ENCODE measurements at regions not wholly inside any gene's neighbourhood (a gene's known extent, or its start where the extent isn't known, plus 50 kb on each side); places are given as distances from the start of the nearest gene placed in this dataset.
"Not testable (repeated sequence)": the region's sequence is repeated elsewhere in the genome, so short reads cannot be mapped to it uniquely, and the experiment has no call there.

GRCh38 chr6:66145867-66146266 lies 438.8 kb upstream of the EYS start:
- DNase-seq (ENCODE audit: low spot score) = no peak

- DNase-seq (ENCODE audit: low spot score) = no peak
Measured at GRCh38 chr6:66134021-66134420, 427.0 kb upstream of the EYS start.

GRCh38 chr6:66128656-66129055 lies 421.6 kb upstream of the EYS start:
- DNase-seq (ENCODE audit: low spot score) = no peak

DNA sequence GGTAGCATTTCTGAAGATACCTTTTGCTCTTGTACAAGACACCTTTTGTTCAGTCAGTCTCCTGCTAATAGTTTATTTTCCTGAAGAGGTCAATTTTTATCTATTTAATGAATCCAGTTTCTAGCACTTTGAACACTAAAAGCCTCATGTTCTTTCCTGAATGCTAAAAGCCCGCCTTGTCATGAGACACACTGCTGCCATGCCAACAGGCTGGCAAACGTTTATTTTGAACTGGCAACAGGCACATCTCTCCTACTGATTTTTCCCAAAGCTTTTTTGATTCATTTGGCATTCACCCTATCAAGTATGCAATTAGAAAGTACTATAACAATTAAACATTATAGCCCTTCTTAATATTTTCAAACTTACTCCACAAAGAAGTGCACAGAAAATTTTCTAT lies 421.2 kb upstream of the EYS start:
- no peak for DNase-seq (ENCODE audit: low spot score)

DNA sequence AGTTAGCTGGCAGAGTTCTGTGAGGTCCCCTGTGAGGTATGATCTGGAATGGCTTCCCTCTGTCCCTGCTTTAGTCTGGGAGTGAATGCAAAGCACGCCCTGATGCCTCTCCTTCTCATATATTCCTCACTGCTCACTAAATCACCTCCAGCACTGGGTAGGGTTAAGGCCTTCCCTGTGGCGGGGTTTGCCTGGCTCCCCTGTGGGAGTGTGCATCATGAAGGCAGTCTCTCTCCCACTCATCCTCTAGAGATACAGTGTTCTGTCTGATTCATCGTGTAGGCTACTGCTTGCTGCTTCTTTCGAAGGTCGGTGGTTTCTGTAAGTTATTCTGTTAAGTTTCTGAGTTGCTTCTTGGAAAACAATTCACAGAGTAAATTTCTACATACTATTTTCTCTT lies 420.0 kb upstream of the EYS start:
- DNase-seq (ENCODE audit: low spot score) = no peak

DNA sequence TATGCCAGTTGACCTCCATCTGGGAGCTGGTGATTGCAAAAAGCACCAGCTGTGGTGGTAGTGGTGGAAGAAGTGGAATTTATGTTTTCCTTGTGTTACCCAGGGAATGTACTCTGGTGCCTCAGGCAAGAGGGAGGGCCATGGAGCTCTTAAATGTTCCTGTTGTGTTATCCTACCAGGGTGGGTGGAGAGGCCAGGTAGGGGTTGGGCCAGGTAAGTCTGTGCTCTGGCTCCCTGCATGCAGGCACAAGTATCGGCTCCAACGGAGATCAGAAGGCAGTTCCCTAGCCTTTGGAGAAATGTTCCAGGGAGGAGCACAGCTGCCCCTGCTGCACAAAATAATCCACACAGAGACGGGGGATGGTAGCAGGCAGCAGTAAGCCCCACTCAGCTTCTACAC lies 419.3 kb upstream of the EYS start:
- no peak for DNase-seq (ENCODE audit: low spot score)

GRCh38 chr6:66103954-66104353 lies 396.9 kb upstream of the EYS start:
- no peak for DNase-seq (ENCODE audit: low spot score)

- DNase-seq (ENCODE audit: low spot score) = no peak
Measured at GRCh38 chr6:66103354-66103753, 396.3 kb upstream of the EYS start.

DNA sequence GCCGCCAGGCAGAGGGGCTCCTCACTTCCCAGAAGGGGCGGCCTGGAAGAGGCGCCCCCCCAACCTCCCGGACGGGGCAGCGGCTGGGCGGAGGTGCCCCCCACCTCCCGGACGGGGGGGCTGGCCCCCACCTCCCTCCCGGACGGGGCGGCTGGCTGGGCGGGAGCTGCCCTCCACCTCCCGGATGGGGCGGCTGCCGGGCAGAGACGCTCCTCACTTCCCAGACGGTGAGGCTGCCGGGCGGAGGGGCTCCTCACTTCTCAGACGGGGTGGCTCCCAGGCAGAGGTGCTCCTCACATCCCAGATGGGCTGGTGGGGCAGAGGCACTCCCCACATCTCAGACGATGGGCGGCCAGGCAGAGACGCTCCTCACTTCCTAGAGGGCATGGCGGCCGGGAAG lies 389.7 kb upstream of the EYS start:
- DNase-seq (ENCODE audit: low spot score) = no peak

DNA sequence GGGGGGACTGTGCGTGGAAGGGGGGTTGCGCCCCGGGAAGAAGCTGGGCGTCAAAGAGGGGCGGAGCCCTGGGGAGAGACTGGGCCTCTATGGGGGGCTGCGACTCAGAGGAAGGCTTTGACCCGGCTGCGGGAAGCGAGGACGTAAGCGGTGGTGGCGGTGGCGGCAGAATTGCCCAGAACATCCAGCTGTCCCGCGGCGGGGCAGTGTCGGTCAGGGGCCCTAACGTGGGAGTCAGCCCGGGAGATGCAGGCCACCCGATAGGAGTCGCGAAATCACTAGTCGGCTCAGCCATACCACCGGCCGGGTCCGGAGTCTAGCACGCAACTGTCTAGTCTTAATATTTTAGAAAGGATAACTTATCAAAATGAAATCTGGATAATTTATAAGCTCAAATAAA lies 387.6 kb upstream of the EYS start:
- DNase-seq (ENCODE audit: low spot score) = no peak

DNA sequence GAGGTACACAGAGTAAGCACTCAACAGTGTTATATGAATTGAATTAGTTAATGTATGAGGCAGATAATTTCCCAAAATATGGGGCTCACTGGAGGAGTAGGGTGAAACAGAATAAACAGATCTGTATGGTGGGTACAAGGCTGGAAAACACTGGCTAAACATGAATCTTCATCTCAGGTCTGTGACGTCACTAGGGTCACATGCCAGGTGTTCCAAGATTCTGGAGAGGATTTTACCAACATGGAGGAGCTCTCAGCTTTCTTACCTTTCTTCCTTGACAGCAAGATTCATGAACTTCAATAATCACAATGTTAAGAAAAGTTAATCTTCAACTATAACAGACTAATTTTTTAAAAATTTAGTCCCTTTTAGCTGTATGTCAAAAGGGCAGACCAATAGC lies 385.3 kb upstream of the EYS start:
- not testable (repeated sequence) for DNase-seq (ENCODE audit: low spot score)

DNA sequence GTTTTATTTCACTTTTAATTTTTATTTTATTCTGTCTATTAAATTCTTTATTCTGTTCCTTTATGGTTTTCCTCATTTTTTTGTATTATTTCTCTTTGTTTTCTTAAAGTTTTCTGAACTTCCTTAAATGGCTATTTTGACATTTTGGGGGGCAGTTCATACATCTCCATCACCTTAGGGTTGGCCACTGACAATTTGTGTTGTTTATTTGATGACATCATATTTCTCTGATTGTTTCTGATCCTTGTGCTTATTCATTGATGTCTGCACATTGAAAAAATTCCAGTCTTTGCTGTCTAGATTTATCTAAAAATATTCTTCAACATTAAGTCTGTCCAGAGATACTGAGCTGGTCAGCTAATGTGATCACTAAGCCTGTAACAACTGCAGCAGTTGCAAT lies 379.5 kb upstream of the EYS start:
- no peak for DNase-seq (ENCODE audit: low spot score)

- DNase-seq (ENCODE audit: low spot score) = no peak
Measured at GRCh38 chr6:66082914-66083313, 375.9 kb upstream of the EYS start.

DNA sequence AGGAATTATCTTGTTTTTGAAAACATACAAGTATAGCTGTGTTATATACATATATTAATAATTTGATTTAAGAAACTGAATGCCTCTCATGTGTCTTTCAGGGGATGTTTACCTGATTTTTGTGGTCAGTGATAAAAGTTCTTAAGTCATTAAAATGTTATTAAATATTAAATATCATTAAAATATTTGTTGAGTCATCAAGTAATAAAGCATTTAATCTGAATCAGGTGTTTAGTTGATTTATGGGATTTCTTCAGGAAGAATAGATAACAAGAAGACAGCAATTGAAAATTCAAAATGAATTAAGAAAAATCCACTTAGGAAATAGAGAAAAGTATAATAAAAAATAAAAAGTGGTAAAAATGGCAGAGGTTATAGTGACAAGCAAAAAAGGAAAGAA lies 361.9 kb upstream of the EYS start:
- no peak for DNase-seq (ENCODE audit: low spot score)

GRCh38 chr6:66068033-66068432 lies 361.0 kb upstream of the EYS start:
- no peak for DNase-seq (ENCODE audit: low spot score)

GRCh38 chr6:66065313-66065712 lies 358.3 kb upstream of the EYS start:
- no peak for DNase-seq (ENCODE audit: low spot score)

GRCh38 chr6:66057034-66057433 lies 350.0 kb upstream of the EYS start:
- no peak for DNase-seq (ENCODE audit: low spot score)

GRCh38 chr6:66054967-66055366 lies 347.9 kb upstream of the EYS start:
- DNase-seq (ENCODE audit: low spot score) = no peak

DNA sequence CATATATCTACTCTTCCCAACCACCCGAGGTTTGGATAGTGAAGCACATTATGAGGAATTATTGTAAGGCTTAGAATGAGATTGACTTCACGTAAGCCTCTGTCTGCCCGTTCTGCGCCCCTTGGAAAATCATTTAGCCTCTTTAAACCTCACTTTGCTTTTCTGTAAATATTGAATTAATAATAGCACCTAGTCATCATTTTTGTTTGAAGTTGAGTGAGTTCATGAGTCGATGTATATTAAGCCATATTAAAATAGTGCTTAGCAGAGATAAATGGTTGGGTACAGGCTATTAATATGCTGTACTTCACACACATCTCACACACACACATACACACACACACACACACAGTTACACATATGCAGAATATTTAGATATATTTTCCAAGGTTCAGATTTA lies 344.8 kb upstream of the EYS start:
- no peak for DNase-seq (ENCODE audit: low spot score)

GRCh38 chr6:66048684-66049474 lies 341.9 kb upstream of the EYS start:
- DNase-seq (ENCODE audit: low spot score) = no peak

GRCh38 chr6:66032626-66033025 lies 325.6 kb upstream of the EYS start:
- no peak for DNase-seq (ENCODE audit: low spot score)

DNA sequence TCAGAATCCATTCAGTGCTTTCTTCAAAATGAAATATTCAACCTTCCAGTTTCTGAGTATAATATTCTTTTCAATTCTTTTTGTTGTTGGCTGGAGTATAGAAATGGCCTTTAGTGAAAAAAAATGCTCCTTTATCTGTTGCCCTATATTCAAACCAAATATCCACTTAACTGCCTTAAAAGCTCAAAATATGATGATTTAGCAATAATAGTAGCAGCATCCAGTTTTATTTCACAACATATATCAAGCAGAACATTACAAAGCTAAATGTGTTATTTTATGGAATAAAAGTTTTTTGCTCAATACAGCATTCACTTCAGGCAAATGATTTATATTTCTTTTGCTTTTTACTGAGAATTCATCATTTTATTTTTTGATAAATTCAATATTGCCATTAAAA lies 322.4 kb upstream of the EYS start:
- no peak for DNase-seq (ENCODE audit: low spot score)

- no peak for DNase-seq (ENCODE audit: low spot score)
Measured at GRCh38 chr6:65999288-65999791, 292.3 kb upstream of the EYS start.

GRCh38 chr6:65998544-65998943 lies 291.5 kb upstream of the EYS start:
- no peak for DNase-seq (ENCODE audit: low spot score)
